OCI-LY3 (cell line): ENCODE measurements at regions not wholly inside any gene's neighbourhood (a gene's known extent, or its start where the extent isn't known, plus 50 kb on each side); places are given as distances from the start of the nearest gene placed in this dataset.

ENCODE experiments used
- H2AFZ ChIP-seq: fragments of 200-600, 300-600 bp; shearing (Covaris generic); 2 replicates; pipeline ENCODE4 v1.6.0; 2014; ENCODE audit warnings: antibody characterized with exemption, low read depth, low read length
- H3K27ac ChIP-seq: fragments of 200-600, 300-600 bp; sonication (generic); 2 replicates; pipeline ENCODE4 v1.5.1; 2014; ENCODE audit warnings: mild to moderate bottlenecking, low read length, moderate library complexity, mixed read lengths
- H3K27me3 ChIP-seq: fragments of 200-600, 300-600 bp; sonication (generic); 2 replicates; pipeline ENCODE4 v1.6.1; 2014; ENCODE audit warnings: low read depth, low read length, mixed read lengths
- H3K36me3 ChIP-seq: fragments of 200-600, 300-600 bp; sonication (generic); replicated peaks from 2 replicates; pipeline ENCODE3; 2014; ENCODE audit warnings: low read depth, low read length, mixed read lengths
- H3K4me1 ChIP-seq: fragments of 300-600, 200-600 bp; sonication (generic); 2 replicates; pipeline ENCODE4 v1.6.1; 2014; ENCODE audit warnings: low read length, mixed read lengths
- H3K4me2 ChIP-seq: fragments of 200-600, 300-600 bp; sonication (generic); 2 replicates; pipeline ENCODE4 v1.6.1; 2014; ENCODE audit warnings: low read length, mixed read lengths
- H3K4me3 ChIP-seq: fragments of 300-600, 200-600 bp; sonication (generic); 2 replicates; pipeline ENCODE4 v1.5.1; 2014; ENCODE audit warnings: antibody characterized with exemption, mild to moderate bottlenecking, low read length, moderate library complexity
- H3K79me2 ChIP-seq: fragments of 300-600, 200-600 bp; shearing (Covaris generic); 2 replicates; pipeline ENCODE4 v1.6.1; 2014; ENCODE audit warnings: mild to moderate bottlenecking, low read length, mixed read lengths
- H3K9ac ChIP-seq: fragments of 300-600, 200-600 bp; shearing (Covaris generic); 2 replicates; pipeline ENCODE4 v1.6.0; 2014; ENCODE audit warnings: mild to moderate bottlenecking, low read length, moderate library complexity
- H3K9me3 ChIP-seq: fragments of 200-600, 300-600 bp; shearing (Covaris generic); 2 replicates; pipeline ENCODE4 v1.6.1; 2014; ENCODE audit warnings: low read length, mixed read lengths; ENCODE audit not compliant: insufficient read depth
- H4K20me1 ChIP-seq: fragments of 200-600, 300-600 bp; sonication (generic); 2 replicates; pipeline ENCODE4 v1.6.1; 2016; ENCODE audit warnings: low read length, mixed read lengths; ENCODE audit not compliant: insufficient read depth
- CTCF ChIP-seq: fragments of 200-600, 300-600 bp; sonication (generic); IDR thresholded peaks from 2 replicates; pipeline ENCODE4 v1.5.1; 2014; ENCODE audit warnings: antibody characterized with exemption, low read length, low read depth
- EZH2phosphoT487 ChIP-seq: fragments of 200-600 bp; shearing (Covaris generic); IDR thresholded peaks from 2 replicates; pipeline ENCODE4 v1.6.1; 2018; ENCODE audit warnings: antibody characterized with exemption, mixed run types, low read depth

- no peaks in the 10 kb centered on the region for H3K4me1 ChIP-seq
- H2AFZ ChIP-seq = no peak overlapping the region
- no peak overlapping the region for H3K9ac ChIP-seq
- no peaks in the 10 kb centered on the region for H3K36me3 ChIP-seq
- H3K4me2 ChIP-seq = no peak overlapping the region
- H3K27ac ChIP-seq = no peak overlapping the region
- H3K27me3 ChIP-seq = no peaks in the 10 kb centered on the region
- TF ChIP-seq EZH2phosphoT487 = no peak
- TF ChIP-seq CTCF = no peak
- no peaks in the 10 kb centered on the region for H3K9me3 ChIP-seq
- no peaks in the 10 kb centered on the region for H3K79me2 ChIP-seq
- no peaks in the 10 kb centered on the region for H4K20me1 ChIP-seq
- H3K4me3 ChIP-seq = no peak overlapping the region
Observed at GRCh38 chr2:144836635-144837350, 316.9 kb upstream of the ZEB2 start.

- no peaks in the 10 kb centered on the region for H3K9me3 ChIP-seq
- H3K27me3 ChIP-seq = no peaks in the 10 kb centered on the region
- TF ChIP-seq EZH2phosphoT487 (no peak), CTCF (no peak)
- no peak overlapping the region for H3K4me2 ChIP-seq
- H3K4me3 ChIP-seq = no peak overlapping the region
- H3K9ac ChIP-seq = no peak overlapping the region
- H4K20me1 ChIP-seq = no peaks in the 10 kb centered on the region
- no peaks in the 10 kb centered on the region for H3K4me1 ChIP-seq
- no peaks in the 10 kb centered on the region for H3K36me3 ChIP-seq
- H3K27ac ChIP-seq = no peak overlapping the region
- H2AFZ ChIP-seq = no peak overlapping the region
- no peaks in the 10 kb centered on the region for H3K79me2 ChIP-seq
Observed at GRCh38 chr2:144835634-144836350, 315.9 kb upstream of the ZEB2 start.

DNA sequence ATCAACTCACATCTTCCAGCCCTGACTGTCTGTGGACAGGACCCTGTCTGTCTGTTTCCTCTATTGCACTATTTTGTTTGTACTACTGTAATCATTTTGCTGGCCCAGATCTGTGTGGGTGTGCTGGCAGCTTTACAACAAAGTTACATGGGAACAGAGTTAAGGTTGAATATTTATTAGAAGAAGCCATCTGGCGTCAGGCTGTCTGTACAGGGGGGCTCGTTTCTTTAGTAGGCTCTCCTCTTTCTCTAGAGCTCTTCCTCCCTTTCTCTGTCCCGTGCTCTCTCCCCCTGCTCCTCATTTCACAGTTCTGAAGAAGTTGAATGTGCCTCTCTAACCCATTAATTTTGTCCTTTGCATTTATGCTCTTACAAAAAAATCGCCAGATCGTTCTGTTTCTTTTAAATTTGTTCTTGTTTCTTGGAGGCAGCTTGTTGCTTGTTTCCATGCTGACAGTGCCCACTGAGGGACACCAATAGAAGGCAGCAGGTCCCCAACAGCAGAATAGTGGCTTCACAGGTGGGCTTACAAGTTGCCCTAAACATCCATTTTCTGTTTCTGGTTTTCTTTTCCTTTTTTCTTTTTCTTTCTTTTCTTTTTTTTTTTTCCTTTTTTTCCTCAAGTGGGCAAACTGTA, 315.2 kb upstream of the ZEB2 start:
- no peaks in the 10 kb centered on the region for H3K4me1 ChIP-seq
- TF ChIP-seq CTCF = no peak
- TF ChIP-seq EZH2phosphoT487 = no peak
- no peaks in the 10 kb centered on the region for H3K9me3 ChIP-seq
- no peaks in the 10 kb centered on the region for H3K36me3 ChIP-seq
- no peaks in the 10 kb centered on the region for H4K20me1 ChIP-seq
- no peak overlapping the region for H2AFZ ChIP-seq
- no peaks in the 10 kb centered on the region for H3K79me2 ChIP-seq
- H3K9ac ChIP-seq = no peak overlapping the region
- H3K27ac ChIP-seq = no peak overlapping the region
- H3K27me3 ChIP-seq = no peaks in the 10 kb centered on the region
- H3K4me3 ChIP-seq = no peak overlapping the region
- no peak overlapping the region for H3K4me2 ChIP-seq

- H3K36me3 ChIP-seq = no peaks in the 10 kb centered on the region
- no peak overlapping the region for H3K27ac ChIP-seq
- no peak overlapping the region for H3K9ac ChIP-seq
- no peak overlapping the region for H2AFZ ChIP-seq
- no peaks in the 10 kb centered on the region for H3K4me1 ChIP-seq
- no peaks in the 10 kb centered on the region for H3K79me2 ChIP-seq
- no peak overlapping the region for H3K4me3 ChIP-seq
- H3K4me2 ChIP-seq = no peak overlapping the region
- TF ChIP-seq CTCF (no peak), EZH2phosphoT487 (no peak)
- H3K27me3 ChIP-seq = no peaks in the 10 kb centered on the region
- no peaks in the 10 kb centered on the region for H3K9me3 ChIP-seq
- no peaks in the 10 kb centered on the region for H4K20me1 ChIP-seq
Observed at GRCh38 chr2:144834363-144834762, 314.4 kb upstream of the ZEB2 start.
